Right lobe of liver (tissue), 4 donors: ENCODE measurements at regions not wholly inside any gene's neighbourhood (a gene's known extent, or its start where the extent isn't known, plus 50 kb on each side); places are given as distances from the start of the nearest gene placed in this dataset.

ENCODE experiments used
- CTCF ChIP-seq, 4 donors: fragments of 200-600 bp in 3 of 4; fragments of 450-650 bp in 1 of 4; IDR thresholded peaks; one replicate each; pipeline versions ENCODE4 v1.5.1 to v1.8.0; 2016 to 2022; ENCODE audit warnings: antibody characterized with exemption in 4 of 4, mild to moderate bottlenecking in 2 of 4
- POLR2A ChIP-seq: fragments of 450-650 bp; IDR thresholded peaks from one replicate; pipeline ENCODE4 v1.6.1; 2017; ENCODE audit warnings: antibody characterized with exemption, mild to moderate bottlenecking
- donor health status: DM: no; HTN: no; CAD: no.
- donor health status: DM: no; HTN: no; CAD: no.
- donor health status: DM: no; HTN: yes; CAD: no.

- TF ChIP-seq CTCF (IDR thresholded peaks at IDR 0.05) (no peak), POLR2A (no peak)
Observed at GRCh38 chr2:221156062-221156734, 415.9 kb downstream of the EPHA4 start.
